HFFc6 (cell line): ENCODE measurements at regions not wholly inside any gene's neighbourhood (a gene's known extent, or its start where the extent isn't known, plus 50 kb on each side); places are given as distances from the start of the nearest gene placed in this dataset.
"Not testable (repeated sequence)": the region's sequence is repeated elsewhere in the genome, so short reads cannot be mapped to it uniquely, and the experiment has no call there.

ENCODE experiments used
- DNase-seq: peaks from one replicate; pipeline ENCODE4 v3.0.0-alpha.2; 2018
- H3K27ac Mint-ChIP-seq: 2 replicates; pipeline ENCODE4 v1.8.0; 2020; ENCODE audit warnings: mild to moderate bottlenecking, mixed read lengths
- H3K27me3 Mint-ChIP-seq: 2 replicates; pipeline ENCODE4 v1.8.0; 2021; ENCODE audit warnings: mild to moderate bottlenecking, moderate library complexity, mixed read lengths; ENCODE audit not compliant: insufficient read depth
- H3K36me3 Mint-ChIP-seq: 2 replicates; pipeline ENCODE4 v1.8.0; 2021; ENCODE audit warnings: low read depth, mixed read lengths
- H3K4me1 Mint-ChIP-seq: 2 replicates; pipeline ENCODE4 v1.8.0; 2020; ENCODE audit warnings: low read depth, mixed read lengths
- H3K4me3 Mint-ChIP-seq: 2 replicates; pipeline ENCODE4 v1.8.0; 2020; ENCODE audit warnings: mild to moderate bottlenecking, moderate library complexity, mixed read lengths
- H3K9me3 Mint-ChIP-seq: 2 replicates; pipeline ENCODE4 v1.8.0; 2020; ENCODE audit warnings: mild to moderate bottlenecking, mixed read lengths
- TF ChIP-seq, protein P1 (sequence below): fragments of 200-600 bp; sonication (generic); IDR thresholded peaks from 2 replicates; pipeline ENCODE4 v1.5.0; 2021; ENCODE audit warnings: antibody characterized with exemption, mild to moderate bottlenecking

DNA sequence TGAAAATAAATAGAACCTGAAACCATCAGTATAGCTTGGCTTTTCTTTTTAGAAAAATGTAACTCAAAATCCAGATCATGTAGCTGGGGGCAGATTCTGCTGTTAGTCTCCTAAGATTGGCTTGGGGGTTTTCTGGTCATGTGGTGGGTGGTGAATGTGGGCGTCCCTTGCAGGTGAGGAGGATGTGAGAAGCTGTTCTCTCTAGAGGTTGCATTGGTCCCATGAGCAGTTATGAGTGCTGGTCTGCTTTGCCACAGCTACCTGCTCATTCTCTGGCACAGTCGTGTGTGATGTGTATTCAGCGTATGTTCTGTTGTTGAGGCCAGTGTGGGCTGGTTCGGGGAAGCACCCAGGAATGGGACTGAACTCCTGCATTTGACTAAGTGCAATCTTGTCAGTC lies 466.8 kb downstream of the DIRAS2 start:
- no peak for DNase-seq
- Mint-ChIP-seq H3K27ac (no peak overlapping the region), H3K27me3 (no peaks in the 10 kb centered on the region), H3K4me1 (no peaks in the 10 kb centered on the region), H3K36me3 (no peaks in the 10 kb centered on the region), H3K4me3 (no peak overlapping the region), H3K9me3 (peaks cover 47% of the 10 kb centered on the region)
- TF ChIP-seq, protein P1, sequence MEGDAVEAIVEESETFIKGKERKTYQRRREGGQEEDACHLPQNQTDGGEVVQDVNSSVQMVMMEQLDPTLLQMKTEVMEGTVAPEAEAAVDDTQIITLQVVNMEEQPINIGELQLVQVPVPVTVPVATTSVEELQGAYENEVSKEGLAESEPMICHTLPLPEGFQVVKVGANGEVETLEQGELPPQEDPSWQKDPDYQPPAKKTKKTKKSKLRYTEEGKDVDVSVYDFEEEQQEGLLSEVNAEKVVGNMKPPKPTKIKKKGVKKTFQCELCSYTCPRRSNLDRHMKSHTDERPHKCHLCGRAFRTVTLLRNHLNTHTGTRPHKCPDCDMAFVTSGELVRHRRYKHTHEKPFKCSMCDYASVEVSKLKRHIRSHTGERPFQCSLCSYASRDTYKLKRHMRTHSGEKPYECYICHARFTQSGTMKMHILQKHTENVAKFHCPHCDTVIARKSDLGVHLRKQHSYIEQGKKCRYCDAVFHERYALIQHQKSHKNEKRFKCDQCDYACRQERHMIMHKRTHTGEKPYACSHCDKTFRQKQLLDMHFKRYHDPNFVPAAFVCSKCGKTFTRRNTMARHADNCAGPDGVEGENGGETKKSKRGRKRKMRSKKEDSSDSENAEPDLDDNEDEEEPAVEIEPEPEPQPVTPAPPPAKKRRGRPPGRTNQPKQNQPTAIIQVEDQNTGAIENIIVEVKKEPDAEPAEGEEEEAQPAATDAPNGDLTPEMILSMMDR, result no peak

DNA sequence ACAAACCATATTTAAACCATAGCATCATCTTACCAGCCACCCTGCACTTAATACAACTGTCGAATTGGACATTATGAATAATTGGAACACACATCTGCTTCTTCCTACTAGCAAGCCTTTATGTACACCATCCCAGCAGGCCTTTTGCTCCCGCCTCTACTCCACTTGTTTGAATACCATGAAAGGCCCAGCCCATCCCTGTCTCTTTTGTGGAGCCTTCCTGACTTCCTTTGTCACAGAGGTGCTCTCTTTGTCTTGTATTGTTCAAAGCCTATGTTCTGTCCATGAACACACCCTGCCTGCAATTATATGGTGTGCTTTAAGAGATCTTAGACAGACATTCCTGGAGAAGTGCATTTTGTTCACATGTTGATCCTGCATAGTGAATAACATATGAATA lies 465.7 kb downstream of the DIRAS2 start:
- Mint-ChIP-seq H3K27ac (no peak overlapping the region), H3K4me3 (no peak overlapping the region), H3K9me3 (peaks cover 37% of the 10 kb centered on the region), H3K27me3 (no peaks in the 10 kb centered on the region), H3K36me3 (no peaks in the 10 kb centered on the region), H3K4me1 (no peaks in the 10 kb centered on the region)
- TF ChIP-seq, protein P1, result no peak
- no peak for DNase-seq

DNA sequence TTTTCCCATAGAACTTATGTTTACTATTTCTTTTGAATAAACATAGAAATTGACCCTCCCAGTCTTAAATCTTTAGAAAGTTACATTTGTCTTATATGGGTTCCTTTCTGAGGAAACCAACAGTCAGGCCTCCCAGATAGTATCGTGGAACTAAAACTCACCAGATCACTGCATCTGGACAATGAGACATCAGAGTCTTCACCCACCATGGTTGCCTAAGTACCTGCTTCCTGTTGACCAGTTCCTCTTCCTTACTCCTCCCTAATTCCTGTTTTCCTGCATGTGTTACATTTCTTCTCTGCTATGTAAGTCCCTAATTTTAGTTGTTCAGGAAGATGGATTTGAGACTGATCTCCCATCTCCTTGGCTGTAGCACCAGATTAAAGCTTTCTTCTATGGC lies 462.2 kb downstream of the DIRAS2 start:
- Mint-ChIP-seq H3K9me3 (peaks cover 24% of the 10 kb centered on the region), H3K4me3 (no peak overlapping the region), H3K36me3 (no peaks in the 10 kb centered on the region), H3K4me1 (no peaks in the 10 kb centered on the region), H3K27me3 (no peaks in the 10 kb centered on the region), H3K27ac (no peak overlapping the region)
- no peak for DNase-seq
- TF ChIP-seq, protein P1, result no peak

DNA sequence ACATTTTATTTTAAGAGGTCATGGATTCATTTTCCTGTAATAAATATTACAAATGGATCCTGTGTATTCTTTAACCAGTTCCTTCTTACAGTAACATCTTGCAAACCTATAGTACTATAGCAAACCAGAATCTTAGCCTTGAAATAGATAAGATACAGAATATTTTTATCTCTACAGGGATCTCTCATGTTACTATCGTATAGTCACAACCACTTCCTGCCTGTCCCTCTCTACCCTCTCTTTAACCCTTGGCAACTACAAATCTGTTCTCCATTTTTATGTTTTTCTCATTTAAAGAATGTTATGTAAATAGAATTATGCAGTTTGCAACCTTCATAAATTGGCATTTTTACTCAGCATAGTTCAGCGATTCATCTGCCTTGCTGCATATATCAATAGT lies 454.0 kb downstream of the DIRAS2 start:
- Mint-ChIP-seq H3K9me3 (peaks cover 25% of the 10 kb centered on the region), H3K4me3 (no peak overlapping the region), H3K27me3 (no peaks in the 10 kb centered on the region; the same call in 1 of the 2 replicates), H3K27ac (no peak overlapping the region), H3K4me1 (no peaks in the 10 kb centered on the region), H3K36me3 (no peaks in the 10 kb centered on the region)
- no peak for DNase-seq
- TF ChIP-seq, protein P1, result no peak

DNA sequence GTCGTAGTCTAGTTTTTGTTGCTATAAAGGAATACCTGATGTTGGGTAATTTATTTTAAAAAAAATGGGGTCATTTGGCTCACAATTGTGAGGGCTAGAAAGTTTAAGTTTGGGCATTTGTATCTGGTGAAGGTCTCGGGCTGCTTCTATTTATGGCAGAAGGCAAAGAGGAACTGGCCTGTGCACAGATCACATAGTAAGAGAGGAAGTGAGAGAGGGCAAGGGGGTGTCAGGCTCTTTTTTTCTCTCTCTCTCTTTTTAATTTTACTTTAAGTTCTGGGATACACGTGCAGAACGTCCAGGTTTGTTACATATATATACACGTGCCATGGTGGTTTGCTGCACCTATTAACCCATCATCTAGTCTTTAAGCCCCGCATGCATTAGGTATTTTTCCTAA lies 453.3 kb downstream of the DIRAS2 start:
- no peak overlapping the region for H3K4me3 Mint-ChIP-seq
- DNase-seq, result no peak
- no peaks in the 10 kb centered on the region; the same call in 1 of the 2 replicates for H3K27me3 Mint-ChIP-seq
- no peaks in the 10 kb centered on the region for H3K36me3 Mint-ChIP-seq
- H3K4me1 Mint-ChIP-seq, result no peaks in the 10 kb centered on the region
- TF ChIP-seq, protein P1, result no peak
- H3K27ac Mint-ChIP-seq, result no peak overlapping the region
- H3K9me3 Mint-ChIP-seq, result peaks cover 28% of the 10 kb centered on the region

DNA sequence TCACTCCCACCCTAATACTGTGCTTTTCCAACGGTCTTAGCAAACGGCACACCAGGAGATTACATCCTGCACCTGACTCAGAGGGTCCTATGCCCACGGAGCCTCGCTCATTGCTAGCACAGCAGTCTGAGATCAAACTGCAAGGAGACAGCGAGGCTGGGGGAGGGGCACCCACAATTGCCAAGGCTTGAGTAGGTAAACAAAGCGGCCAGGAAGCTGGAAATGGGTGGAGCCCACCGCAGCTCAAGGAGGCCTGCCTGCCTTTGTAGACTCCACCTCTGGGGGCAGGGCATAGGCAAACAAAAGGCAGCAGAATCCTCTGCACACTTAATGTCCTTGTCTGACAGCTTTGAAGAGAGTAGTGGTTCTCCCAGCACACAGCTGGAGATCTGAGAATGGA lies 450.2 kb downstream of the DIRAS2 start:
- not testable (repeated sequence) for H3K4me1 Mint-ChIP-seq, DNase-seq, H3K27ac Mint-ChIP-seq, H3K36me3 Mint-ChIP-seq, H3K27me3 Mint-ChIP-seq, H3K4me3 Mint-ChIP-seq
- peaks cover 34% of the 10 kb centered on the region for H3K9me3 Mint-ChIP-seq
